ENCODE measurements at regions not wholly inside any gene's neighbourhood (a gene's known extent, or its start where the extent isn't known, plus 50 kb on each side); places are given as distances from the start of the nearest gene placed in this dataset.
"Not testable (repeated sequence)": the region's sequence is repeated elsewhere in the genome, so short reads cannot be mapped to it uniquely, and the experiment has no call there.

- DNase-seq: no peak
These were observed 76.0 kb upstream of the PICALM start for GRCh38 chr11:86144846-86145245.

DNA sequence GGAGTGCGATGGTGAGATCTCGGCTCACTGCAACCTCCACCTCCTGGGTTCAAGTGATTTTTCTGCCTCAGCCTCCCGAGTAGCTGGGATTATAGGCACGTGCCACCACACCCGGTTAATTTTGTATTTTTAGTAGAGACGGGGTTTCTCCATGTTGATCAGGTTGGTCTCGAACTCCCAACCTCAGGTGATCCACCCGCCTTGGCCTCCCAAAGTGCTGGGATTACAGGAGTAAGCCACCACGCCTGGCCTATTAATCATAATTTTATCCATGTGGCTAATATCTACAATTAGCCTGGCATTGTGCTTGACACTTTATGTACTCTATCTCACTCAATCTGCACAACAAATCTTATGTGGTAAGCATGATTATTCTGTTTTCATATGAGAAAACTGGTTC is 75.2 kb upstream of the PICALM start:
- not testable (repeated sequence) for DNase-seq

GRCh38 chr11:86143087-86144030 is 74.5 kb upstream of the PICALM start:
- no peak for DNase-seq

- DNase-seq: no peak
These were observed 73.3 kb upstream of the PICALM start for GRCh38 chr11:86142170-86142569.

GRCh38 chr11:86141727-86142126 is 72.8 kb upstream of the PICALM start:
- DNase-seq: no peak

DNA sequence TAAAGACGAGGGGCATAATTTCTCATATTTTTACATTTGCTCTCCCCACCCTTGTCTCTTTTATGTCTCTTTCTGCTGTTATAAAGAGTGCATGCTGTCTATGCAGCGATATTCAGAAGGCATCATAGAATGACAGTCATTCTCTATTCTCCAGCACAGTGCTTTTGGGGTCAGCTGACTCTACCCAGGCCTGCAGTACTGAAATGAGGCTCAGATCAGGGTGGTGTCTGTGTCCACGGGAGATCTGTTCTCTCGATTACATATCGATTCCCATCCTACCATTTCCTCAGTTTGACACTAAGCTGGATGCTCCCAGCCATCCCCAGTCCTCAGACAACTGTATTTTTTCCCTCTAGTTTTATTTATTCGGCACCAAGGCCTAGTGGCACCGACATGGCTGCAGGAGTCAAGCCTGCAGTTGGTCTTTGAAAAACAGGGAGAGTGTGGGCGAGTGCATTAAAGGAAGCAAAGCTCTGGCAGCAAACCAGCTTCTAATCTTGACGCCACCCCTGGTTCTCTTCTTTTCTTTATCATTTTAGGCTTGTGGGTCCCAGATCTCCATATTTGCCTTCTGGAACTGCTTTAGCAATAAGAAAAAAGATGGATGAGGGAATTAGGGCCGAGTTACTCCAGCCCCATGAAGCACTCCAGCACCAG is 71.6 kb upstream of the PICALM start:
- no peak for DNase-seq

- peak; percentile 12 for DNase-seq
These were observed 70.1 kb upstream of the PICALM start for GRCh38 chr11:86138958-86139357.

DNA sequence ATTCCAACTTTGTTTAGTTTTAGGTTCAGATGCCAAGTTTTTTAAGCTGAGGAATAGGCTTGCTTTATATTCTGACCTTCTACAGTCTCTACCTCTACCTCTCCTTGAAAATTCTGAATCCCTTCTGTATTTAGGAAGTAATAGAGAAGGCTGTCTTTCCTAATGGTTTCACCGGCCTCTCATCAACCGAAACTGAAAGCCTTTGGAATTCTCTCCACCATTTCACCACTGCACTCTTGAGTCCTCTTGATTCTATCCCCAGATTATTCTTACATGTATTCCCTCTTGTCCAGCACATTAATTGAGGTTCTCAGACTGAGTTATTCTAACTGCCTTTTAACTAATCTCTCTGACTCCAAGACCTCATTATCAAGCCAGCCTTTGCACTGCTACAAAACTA is 67.7 kb upstream of the PICALM start:
- DNase-seq: no peak

DNA sequence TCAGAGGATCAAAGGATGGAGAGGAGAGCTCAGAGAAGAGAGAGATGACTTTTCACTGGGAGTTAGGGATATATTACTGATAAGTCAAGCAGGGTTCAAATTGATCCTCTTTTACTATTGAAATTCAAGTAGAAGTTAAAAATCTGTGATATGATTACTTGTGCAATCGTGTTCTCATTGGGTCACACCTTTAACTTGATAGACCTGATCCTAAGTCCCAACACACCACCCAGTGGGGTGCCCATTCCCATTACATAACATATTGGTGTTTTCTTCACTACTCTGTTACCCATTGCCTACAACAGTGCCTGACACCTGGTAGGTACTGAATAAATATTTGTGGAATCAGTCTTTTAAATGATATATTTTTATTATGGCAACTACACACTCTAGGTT is 66.4 kb upstream of the PICALM start:
- DNase-seq: no peak

- DNase-seq: no peak
These were observed 65.9 kb upstream of the PICALM start for GRCh38 chr11:86134580-86135318.

DNA sequence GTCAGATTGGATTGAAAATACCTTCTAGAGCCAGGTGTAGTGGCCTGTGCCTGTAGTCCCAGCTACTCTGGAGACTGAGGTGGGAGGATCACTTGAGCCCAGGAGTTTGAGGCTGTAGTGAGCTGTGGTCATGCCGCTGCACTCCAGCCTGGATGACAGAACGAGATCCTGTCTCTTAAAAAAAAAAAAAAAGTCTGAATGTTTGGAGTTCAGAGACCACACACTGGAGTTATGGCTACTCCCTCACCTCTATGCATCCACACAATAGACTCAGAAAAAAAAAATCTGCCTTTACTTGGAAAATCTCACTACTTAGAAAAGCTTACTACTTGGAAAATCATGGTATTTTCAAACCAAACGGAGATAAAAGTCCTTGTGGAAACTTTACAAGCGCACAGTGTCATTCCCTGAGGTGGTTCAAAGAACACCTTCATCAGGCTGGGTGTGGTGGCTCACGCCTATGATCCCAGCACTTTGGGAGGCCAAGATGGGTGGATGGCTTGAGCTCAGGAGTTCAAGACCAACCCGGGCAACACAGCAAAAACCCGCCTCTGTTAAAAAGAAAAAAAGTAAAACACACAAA is 63.9 kb upstream of the PICALM start:
- no peak for DNase-seq

DNA sequence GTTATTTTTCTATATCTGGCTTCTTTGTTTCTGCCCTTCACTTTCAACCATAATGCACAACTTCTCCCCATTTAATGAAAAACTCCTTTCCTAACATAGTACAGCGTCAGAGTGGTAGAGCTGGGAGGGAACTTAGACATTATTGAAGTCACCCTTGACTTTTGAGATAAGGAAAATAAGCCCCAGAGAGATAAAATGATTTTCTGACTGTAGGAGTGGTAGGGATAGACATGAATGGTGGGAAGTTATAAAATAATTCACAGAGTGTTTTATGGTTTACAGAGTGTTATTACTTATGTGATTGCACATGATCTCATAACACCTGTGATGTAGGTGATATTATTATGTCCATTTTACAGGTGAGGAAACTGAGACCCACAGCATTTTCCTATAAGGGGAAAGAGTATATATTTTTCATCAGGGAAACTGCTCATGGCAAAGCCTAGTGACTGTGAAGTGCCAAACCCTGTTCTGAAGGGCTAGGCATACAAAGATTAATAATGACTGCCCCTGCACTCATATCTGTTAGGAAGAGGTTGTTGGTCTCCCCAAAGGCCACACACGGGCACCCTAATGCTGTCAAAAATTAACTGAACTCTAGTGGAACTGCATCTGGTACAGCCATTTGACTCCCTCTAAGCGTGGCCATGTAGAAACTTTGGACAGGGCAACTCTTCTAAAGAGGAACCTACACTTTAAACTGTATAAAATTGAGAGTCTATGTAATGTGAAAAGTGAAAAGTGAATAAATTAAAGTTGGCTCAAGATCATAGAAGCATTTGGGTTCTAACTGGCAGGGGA is 61.1 kb upstream of the PICALM start:
- DNase-seq: no peak

- no peak for DNase-seq
These were observed 60.0 kb upstream of the PICALM start for GRCh38 chr11:86128914-86129313.

DNA sequence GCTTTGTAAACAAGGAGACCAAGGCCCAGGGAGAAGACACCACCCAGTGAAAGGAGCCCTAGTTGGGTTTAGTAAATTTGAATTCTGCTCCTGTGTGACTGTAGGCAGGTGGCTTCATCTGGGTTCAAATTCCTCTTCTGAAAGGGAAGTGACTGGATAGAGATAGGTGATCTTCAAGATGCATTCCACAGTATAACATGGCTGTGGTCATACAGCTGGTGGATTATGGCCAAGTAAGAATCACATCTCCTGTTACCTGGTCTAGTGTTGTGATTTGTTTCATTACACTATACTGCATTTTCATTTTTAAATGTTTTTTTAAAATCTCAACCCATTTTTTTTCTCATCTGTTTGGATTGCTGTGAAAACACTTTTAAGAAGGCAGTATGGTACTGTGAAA is 58.0 kb upstream of the PICALM start:
- DNase-seq: no peak

DNA sequence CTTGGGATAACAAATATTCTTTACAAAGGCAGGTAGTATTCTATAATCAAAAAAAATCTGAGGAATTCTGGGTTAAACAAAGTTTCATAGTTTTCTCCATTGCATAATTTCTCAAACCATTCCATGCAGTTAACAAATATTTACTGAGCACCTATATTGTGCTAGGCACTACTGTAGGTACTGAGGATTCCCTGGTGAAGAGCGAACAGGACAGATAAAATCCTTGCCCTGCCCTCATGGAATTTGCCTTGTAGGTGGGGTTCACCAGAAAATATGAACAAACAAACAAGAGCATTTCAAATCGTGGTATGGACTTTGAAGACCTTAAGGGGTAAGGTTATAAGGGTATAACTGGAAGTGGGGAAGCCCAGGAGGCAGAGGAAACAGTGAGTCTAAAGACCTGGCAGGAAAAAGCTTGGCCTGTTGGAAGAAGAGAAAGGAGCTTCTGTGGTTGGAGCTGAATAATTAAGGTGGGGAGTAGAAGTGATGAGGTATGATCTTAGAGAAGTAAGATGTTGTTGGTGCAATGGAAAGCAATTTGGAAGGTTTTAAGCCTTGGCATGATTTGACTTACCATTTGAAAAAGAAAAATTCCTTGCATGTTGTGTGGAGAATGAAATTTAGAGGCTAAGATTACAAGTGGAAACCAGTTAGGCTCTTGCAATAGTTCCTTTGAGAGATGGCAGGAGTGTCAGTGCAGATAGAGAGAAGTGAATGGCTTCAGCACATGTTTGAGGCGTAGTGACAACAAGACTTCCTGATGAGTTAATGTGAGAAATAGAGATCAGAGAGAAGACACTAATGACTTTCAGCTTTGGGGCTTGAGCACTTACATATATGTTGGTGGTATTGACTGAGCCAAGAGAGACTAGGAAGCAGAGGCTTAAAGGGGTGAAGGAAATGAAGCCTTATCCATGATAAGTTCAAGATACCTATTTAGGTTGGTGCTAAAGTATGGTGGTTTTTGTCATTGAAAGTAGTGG is 55.7 kb upstream of the PICALM start:
- no peak for DNase-seq

- DNase-seq: no peak
These were observed 53.9 kb upstream of the PICALM start for GRCh38 chr11:86122773-86123172.

GRCh38 chr11:86120807-86121206 is 51.9 kb upstream of the PICALM start:
- DNase-seq: no peak

GRCh38 chr11:86119906-86120305 is 51.0 kb upstream of the PICALM start:
- no peak for DNase-seq

DNA sequence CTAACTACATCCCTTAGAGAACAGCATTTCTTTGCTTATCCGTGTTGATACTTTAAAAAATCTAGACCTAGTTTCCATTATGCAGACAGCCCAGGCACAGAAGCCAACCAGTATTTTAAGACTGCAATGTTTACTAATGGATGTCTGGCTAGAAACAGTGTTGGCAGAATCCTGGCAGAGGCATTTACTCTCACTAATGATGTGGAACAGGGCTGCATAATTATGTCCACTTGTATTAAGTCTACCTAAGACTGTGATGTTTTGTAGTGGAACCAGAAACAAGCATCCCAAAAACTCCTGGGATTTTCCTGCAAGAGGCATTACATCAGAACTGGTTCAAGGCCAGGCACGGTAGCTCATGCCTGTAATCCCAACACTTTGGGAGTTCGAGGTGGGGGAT is 50.2 kb upstream of the PICALM start:
- DNase-seq: no peak
